Liver (tissue), 3 donors: ENCODE measurements at regions not wholly inside any gene's neighbourhood (a gene's known extent, or its start where the extent isn't known, plus 50 kb on each side); places are given as distances from the start of the nearest gene placed in this dataset.

ENCODE experiments used
- EGR1 ChIP-seq, 2 donors: IDR thresholded peaks; 2 replicates each; pipeline ENCODE4 v1.6.1; 2016 to 2018; ENCODE audit warnings: antibody characterized with exemption in 2 of 2, low read depth in 2 of 2
- FOXA1 ChIP-seq: IDR thresholded peaks from 2 replicates; pipeline ENCODE4 v1.6.1; 2016; ENCODE audit warnings: antibody characterized with exemption
- GABPA ChIP-seq, 2 donors: IDR thresholded peaks in 1 of 2; conservative IDR thresholded peaks in 1 of 2; 2 replicates each; pipeline ENCODE4 v1.6.1; 2016; ENCODE audit warnings: antibody characterized with exemption in 2 of 2, mild to moderate bottlenecking in 1 of 2, moderate library complexity in 1 of 2
- HNF4G ChIP-seq: IDR thresholded peaks from 2 replicates; pipeline ENCODE4 v1.6.1; 2016; ENCODE audit warnings: antibody characterized with exemption
- NR2F2 ChIP-seq: IDR thresholded peaks from 2 replicates; pipeline ENCODE4 v1.6.1; 2016; ENCODE audit warnings: antibody characterized with exemption
- RAD21 ChIP-seq, 2 donors: IDR thresholded peaks; 2 replicates each; pipeline ENCODE4 v1.6.1; 2016; ENCODE audit warnings: antibody characterized with exemption in 2 of 2, mild to moderate bottlenecking in 2 of 2
- TAF1 ChIP-seq: conservative IDR thresholded peaks from 2 replicates; pipeline ENCODE4 v1.6.1; 2016; ENCODE audit warnings: antibody characterized with exemption, mild to moderate bottlenecking
- TF ChIP-seq, protein P1 (sequence below): fragments of 150-350 bp; IDR thresholded peaks from 2 replicates; pipeline ENCODE4 v1.5.1; 2017; ENCODE audit warnings: improper control_type of control experiment, low read depth, low read length; ENCODE audit not compliant: missing input control
- TF ChIP-seq, protein P2 (sequence below): IDR thresholded peaks from 2 replicates; pipeline ENCODE4 v1.6.1; 2016; ENCODE audit warnings: antibody characterized with exemption
- TF ChIP-seq, protein P3 (sequence below): IDR thresholded peaks from 2 replicates; pipeline ENCODE4 v1.6.1; 2016; ENCODE audit warnings: antibody characterized with exemption, mild to moderate bottlenecking
- TF ChIP-seq, protein P4 (sequence below): IDR thresholded peaks from 2 replicates; pipeline ENCODE4 v1.6.1; 2016; ENCODE audit warnings: antibody characterized with exemption
- donor health status: healthy.
- donor health status: healthy.

DNA sequence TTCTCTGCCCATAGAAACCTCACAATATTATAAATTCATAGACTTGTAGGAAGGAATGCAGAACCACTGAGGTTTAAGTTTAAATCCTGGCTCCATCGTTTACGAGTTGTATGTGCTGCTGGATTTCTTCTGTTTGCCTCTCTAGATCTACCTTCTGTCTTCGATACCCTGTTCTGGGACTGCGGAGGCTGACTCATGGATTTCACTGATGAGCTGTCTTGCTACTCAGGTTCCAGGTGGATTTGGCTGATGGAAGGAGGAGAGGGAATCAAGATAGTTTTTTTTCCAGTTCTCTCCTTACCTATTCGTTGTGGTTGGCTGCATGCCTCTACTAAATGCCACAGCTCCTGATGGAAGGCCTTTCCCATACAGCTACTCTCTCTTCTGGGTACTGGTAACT lies 375.8 kb downstream of the REEP3 start:
- TF ChIP-seq, protein P1, sequence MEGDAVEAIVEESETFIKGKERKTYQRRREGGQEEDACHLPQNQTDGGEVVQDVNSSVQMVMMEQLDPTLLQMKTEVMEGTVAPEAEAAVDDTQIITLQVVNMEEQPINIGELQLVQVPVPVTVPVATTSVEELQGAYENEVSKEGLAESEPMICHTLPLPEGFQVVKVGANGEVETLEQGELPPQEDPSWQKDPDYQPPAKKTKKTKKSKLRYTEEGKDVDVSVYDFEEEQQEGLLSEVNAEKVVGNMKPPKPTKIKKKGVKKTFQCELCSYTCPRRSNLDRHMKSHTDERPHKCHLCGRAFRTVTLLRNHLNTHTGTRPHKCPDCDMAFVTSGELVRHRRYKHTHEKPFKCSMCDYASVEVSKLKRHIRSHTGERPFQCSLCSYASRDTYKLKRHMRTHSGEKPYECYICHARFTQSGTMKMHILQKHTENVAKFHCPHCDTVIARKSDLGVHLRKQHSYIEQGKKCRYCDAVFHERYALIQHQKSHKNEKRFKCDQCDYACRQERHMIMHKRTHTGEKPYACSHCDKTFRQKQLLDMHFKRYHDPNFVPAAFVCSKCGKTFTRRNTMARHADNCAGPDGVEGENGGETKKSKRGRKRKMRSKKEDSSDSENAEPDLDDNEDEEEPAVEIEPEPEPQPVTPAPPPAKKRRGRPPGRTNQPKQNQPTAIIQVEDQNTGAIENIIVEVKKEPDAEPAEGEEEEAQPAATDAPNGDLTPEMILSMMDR: no peak
- TF ChIP-seq, protein P2, sequence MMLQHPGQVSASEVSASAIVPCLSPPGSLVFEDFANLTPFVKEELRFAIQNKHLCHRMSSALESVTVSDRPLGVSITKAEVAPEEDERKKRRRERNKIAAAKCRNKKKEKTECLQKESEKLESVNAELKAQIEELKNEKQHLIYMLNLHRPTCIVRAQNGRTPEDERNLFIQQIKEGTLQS: no peak
- TF ChIP-seq, protein P3, sequence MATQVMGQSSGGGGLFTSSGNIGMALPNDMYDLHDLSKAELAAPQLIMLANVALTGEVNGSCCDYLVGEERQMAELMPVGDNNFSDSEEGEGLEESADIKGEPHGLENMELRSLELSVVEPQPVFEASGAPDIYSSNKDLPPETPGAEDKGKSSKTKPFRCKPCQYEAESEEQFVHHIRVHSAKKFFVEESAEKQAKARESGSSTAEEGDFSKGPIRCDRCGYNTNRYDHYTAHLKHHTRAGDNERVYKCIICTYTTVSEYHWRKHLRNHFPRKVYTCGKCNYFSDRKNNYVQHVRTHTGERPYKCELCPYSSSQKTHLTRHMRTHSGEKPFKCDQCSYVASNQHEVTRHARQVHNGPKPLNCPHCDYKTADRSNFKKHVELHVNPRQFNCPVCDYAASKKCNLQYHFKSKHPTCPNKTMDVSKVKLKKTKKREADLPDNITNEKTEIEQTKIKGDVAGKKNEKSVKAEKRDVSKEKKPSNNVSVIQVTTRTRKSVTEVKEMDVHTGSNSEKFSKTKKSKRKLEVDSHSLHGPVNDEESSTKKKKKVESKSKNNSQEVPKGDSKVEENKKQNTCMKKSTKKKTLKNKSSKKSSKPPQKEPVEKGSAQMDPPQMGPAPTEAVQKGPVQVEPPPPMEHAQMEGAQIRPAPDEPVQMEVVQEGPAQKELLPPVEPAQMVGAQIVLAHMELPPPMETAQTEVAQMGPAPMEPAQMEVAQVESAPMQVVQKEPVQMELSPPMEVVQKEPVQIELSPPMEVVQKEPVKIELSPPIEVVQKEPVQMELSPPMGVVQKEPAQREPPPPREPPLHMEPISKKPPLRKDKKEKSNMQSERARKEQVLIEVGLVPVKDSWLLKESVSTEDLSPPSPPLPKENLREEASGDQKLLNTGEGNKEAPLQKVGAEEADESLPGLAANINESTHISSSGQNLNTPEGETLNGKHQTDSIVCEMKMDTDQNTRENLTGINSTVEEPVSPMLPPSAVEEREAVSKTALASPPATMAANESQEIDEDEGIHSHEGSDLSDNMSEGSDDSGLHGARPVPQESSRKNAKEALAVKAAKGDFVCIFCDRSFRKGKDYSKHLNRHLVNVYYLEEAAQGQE: no peak
- TF ChIP-seq RAD21 (IDR thresholded peaks at IDR 0.05) (no peak), TAF1 (no peak), GABPA (IDR thresholded peaks at IDR 0.05 in 1 of 2, conservative IDR thresholded peaks at IDR 0.05 in 1 of 2) (no peak), HNF4G (no peak), FOXA1 (no peak), EGR1 (IDR thresholded peaks at IDR 0.05; ENCODE audit: low read depth in 2 of 2) (no peak), NR2F2 (no peak)
- TF ChIP-seq, protein P4, sequence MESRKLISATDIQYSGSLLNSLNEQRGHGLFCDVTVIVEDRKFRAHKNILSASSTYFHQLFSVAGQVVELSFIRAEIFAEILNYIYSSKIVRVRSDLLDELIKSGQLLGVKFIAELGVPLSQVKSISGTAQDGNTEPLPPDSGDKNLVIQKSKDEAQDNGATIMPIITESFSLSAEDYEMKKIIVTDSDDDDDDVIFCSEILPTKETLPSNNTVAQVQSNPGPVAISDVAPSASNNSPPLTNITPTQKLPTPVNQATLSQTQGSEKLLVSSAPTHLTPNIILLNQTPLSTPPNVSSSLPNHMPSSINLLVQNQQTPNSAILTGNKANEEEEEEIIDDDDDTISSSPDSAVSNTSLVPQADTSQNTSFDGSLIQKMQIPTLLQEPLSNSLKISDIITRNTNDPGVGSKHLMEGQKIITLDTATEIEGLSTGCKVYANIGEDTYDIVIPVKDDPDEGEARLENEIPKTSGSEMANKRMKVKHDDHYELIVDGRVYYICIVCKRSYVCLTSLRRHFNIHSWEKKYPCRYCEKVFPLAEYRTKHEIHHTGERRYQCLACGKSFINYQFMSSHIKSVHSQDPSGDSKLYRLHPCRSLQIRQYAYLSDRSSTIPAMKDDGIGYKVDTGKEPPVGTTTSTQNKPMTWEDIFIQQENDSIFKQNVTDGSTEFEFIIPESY: no peak
